Adrenal gland (tissue), 9 donors: ENCODE measurements at regions not wholly inside any gene's neighbourhood (a gene's known extent, or its start where the extent isn't known, plus 50 kb on each side); places are given as distances from the start of the nearest gene placed in this dataset.

Experiments
- DNase-seq, 7 donors: peaks; one replicate each; pipeline ENCODE4 v3.0.0-alpha.2; 2019 to 2020
- H3K27ac ChIP-seq, 5 donors: fragments of 200-600 bp; sonication (generic) in 4 of 5; 1 replicate in 3 of 5; 2 replicates in 2 of 5; pipeline versions ENCODE4 v1.5.1 to v1.8.0; 2016 to 2020; ENCODE audit warnings: mild to moderate bottlenecking in 1 of 5
- H3K27me3 ChIP-seq: fragments of 200-600 bp; 2 replicates; pipeline ENCODE4 v1.8.0; 2021
- H3K36me3 ChIP-seq, 2 donors: fragments of 200-600 bp; replicated peaks in 1 of 2; 1 replicate in 1 of 2; 2 replicates in 1 of 2; pipeline versions ENCODE4 v1.5.1 to v1.8.0; 2018 to 2022
- H3K4me1 ChIP-seq, 2 donors: fragments of 200-600 bp; replicated peaks in 1 of 2; 1 replicate in 1 of 2; 2 replicates in 1 of 2; pipeline versions ENCODE4 v1.5.1 to v1.8.0; 2018 to 2021
- H3K4me3 ChIP-seq, 4 donors: fragments of 200-600 bp; sonication (generic) in 3 of 4; one replicate each; pipeline ENCODE4 v1.5.1; 2016 to 2018
- H3K9me3 ChIP-seq, 3 donors: fragments of 200-600 bp; sonication (generic) in 1 of 3; replicated peaks in 1 of 3; 1 replicate in 2 of 3; 2 replicates in 1 of 3; pipeline versions ENCODE4 v1.5.1 to v1.8.0; 2016 to 2021
- POLR2A ChIP-seq, 2 donors: fragments of 450-650 bp; IDR thresholded peaks; one replicate each; pipeline ENCODE4 v1.6.1; 2017; ENCODE audit warnings: antibody characterized with exemption in 2 of 2, mild to moderate bottlenecking in 2 of 2, moderate library complexity in 1 of 2
- WGBS, 4 donors: extraction: QIAGEN DNeasy Blood & Tissue Kit in 2 of 4; methylation state at CpG; one replicate each; pipeline versions ENCODE4 v1.1.5 to v1.1.7; 2013 to 2017; 5-methylcytosine and 5-hydroxymethylcytosine counted together
- intact Hi-C, 2 donors: fragments of 100-400 bp; cut with DNase I; formaldehyde crosslinking; loops; one replicate each; pipeline versions ENCODE4 v1.14.1 to v1.15.0; 2022 to 2023
- TF ChIP-seq, protein P1 (sequence below), 6 experiments: fragments of 450-650 bp in 4 of 6; fragments of 200-600 bp in 2 of 6; sonication (generic) in 1 of 6; IDR thresholded peaks; 1 replicate in 5 of 6; 2 replicates in 1 of 6; pipeline versions ENCODE4 v1.5.1 to v1.8.0; 2016 to 2021; ENCODE audit warnings: antibody characterized with exemption in 6 of 6, mild to moderate bottlenecking in 2 of 6, moderate library complexity in 1 of 6
- donor health status: healthy with polysubstance abuse.
- donor health status: Bipolar disorder and iron deficiency.
- donor health status: DM: yes; HTN: yes; CAD: no.
- donor health status: DM: no; HTN: no; CAD: no.
- donor health status: DM: no; HTN: no; CAD: no.

- H3K27me3 ChIP-seq, result no peaks in the 10 kb centered on the region
- 79 to 89% (median 83%) methylated on average over 5 of the region's 5 CpGs for WGBS, 4 donors
- H3K27ac ChIP-seq, result no peak overlapping the region
- TF ChIP-seq, protein P1, sequence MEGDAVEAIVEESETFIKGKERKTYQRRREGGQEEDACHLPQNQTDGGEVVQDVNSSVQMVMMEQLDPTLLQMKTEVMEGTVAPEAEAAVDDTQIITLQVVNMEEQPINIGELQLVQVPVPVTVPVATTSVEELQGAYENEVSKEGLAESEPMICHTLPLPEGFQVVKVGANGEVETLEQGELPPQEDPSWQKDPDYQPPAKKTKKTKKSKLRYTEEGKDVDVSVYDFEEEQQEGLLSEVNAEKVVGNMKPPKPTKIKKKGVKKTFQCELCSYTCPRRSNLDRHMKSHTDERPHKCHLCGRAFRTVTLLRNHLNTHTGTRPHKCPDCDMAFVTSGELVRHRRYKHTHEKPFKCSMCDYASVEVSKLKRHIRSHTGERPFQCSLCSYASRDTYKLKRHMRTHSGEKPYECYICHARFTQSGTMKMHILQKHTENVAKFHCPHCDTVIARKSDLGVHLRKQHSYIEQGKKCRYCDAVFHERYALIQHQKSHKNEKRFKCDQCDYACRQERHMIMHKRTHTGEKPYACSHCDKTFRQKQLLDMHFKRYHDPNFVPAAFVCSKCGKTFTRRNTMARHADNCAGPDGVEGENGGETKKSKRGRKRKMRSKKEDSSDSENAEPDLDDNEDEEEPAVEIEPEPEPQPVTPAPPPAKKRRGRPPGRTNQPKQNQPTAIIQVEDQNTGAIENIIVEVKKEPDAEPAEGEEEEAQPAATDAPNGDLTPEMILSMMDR (IDR thresholded peaks at IDR 0.05), result no peak
- no peak for TF ChIP-seq POLR2A (IDR thresholded peaks at IDR 0.05)
- H3K4me3 ChIP-seq, result no peak overlapping the region
- H3K9me3 ChIP-seq, result no peaks in the 10 kb centered on the region
- no peaks in the 10 kb centered on the region for H3K36me3 ChIP-seq
- no peak for DNase-seq
- no peaks in the 10 kb centered on the region for H3K4me1 ChIP-seq
- intact Hi-C loops, result no loop called here
Observed at GRCh38 chr1:112242470-112242869, 153.5 kb upstream of the CTTNBP2NL start.

DNA sequence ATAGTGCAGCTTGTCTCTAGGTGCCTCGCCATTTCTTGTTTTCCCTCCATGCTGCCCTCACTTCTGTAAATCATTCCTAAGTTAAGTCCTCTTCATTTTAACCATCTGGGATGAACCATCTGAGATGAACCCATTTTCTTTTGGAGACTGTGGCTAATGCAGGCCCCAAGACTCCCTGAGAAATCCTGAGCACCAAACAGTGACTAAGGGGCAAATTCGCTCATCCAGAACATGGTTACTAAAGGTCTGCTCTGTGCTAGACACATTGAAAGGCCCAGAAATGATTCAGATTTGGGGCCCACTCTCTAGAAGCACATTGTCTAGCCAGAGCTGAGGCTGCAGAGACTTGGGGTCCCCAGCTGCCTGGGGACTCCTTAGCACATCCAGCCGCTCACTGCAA lies 151.9 kb upstream of the CTTNBP2NL start:
- TF ChIP-seq POLR2A (IDR thresholded peaks at IDR 0.05), result no peak
- TF ChIP-seq, protein P1 (IDR thresholded peaks at IDR 0.05), result no peak

DNA sequence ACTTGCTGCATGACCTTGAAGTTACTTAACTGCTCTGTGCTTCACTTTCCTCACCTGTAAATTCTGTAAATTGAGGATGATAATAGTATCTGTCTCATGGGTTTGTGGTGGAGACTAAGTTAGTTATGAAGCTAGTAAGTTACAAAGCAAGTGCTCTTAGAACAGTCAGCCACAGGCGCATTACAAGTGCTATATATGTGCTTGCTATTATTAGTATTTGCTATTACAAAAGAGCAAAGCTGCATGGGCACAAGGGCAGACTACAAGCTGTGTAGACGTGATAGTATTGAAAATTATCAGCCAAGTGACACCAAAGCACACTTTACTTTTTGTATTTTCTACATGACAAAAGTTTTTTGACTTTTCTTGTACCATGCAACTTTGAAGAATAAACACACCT lies 150.9 kb upstream of the CTTNBP2NL start:
- no peaks in the 10 kb centered on the region for H3K36me3 ChIP-seq
- intact Hi-C loops, result no loop called here
- H3K27ac ChIP-seq, result no peak overlapping the region
- no peak for DNase-seq
- 58 to 70% (median 62%) methylated on average over 2 of the region's 2 CpGs for WGBS, 4 donors
- H3K9me3 ChIP-seq, result no peaks in the 10 kb centered on the region
- H3K4me3 ChIP-seq, result no peak overlapping the region
- no peaks in the 10 kb centered on the region for H3K27me3 ChIP-seq
- TF ChIP-seq POLR2A (IDR thresholded peaks at IDR 0.05), result no peak
- TF ChIP-seq, protein P1 (IDR thresholded peaks at IDR 0.05), result no peak
- no peaks in the 10 kb centered on the region for H3K4me1 ChIP-seq

More for the DNA sequence above, 151.9 kb upstream of the CTTNBP2NL start:
- WGBS, 4 donors, result 93 to 97% (median 96%) methylated on average over 3 of the region's 3 CpGs
- Histone ChIP-seq H3K4me3 (no peak overlapping the region), H3K4me1 (no peaks in the 10 kb centered on the region), H3K27ac (no peak overlapping the region), H3K27me3 (no peaks in the 10 kb centered on the region), H3K36me3 (no peaks in the 10 kb centered on the region), H3K9me3 (no peaks in the 10 kb centered on the region)
- DNase-seq, result no peak
- intact Hi-C loops, result no loop called here

DNA sequence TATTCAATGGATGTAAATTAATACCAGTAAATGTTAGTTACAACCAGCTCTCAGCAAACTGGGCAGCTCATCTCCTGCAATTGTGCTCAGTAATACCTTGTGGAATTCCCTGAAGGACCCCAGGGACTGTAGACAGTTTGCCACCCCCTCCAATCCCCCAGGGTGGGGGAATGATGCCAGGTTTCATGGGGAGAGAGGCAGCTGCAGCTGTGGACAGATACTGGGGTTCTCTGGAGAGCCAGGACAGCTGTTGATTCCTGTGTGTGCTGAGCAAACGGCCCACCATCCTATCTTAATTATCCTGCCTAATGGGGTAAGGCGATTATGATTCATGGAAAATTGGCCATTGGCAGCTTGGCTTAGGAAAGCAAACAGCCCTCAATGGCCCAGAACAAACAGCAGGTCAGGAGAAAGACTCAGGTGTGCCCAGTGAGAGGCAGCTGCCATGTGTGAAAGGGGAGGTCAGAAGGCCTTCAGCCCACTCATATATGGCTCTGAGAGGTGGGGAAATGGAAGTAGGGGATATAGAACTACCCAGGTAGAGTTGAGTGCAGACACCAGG lies 148.9 kb upstream of the CTTNBP2NL start:
- no peaks in the 10 kb centered on the region for H3K27me3 ChIP-seq
- no peaks in the 10 kb centered on the region for H3K4me1 ChIP-seq
- intact Hi-C loops, result no loop called here
- H3K27ac ChIP-seq, result no peak overlapping the region
- DNase-seq, result no peak
- H3K4me3 ChIP-seq, result no peak overlapping the region
- WGBS, 4 donors, result 40 to 76% (median 72%) methylated on average over 1 to 2 of the region's 2 CpGs
- TF ChIP-seq, protein P1 (IDR thresholded peaks at IDR 0.05), result no peak
- H3K9me3 ChIP-seq, result no peaks in the 10 kb centered on the region
- H3K36me3 ChIP-seq, result no peaks in the 10 kb centered on the region
